HCT116 (cell line): ENCODE measurements at regions not wholly inside any gene's neighbourhood (a gene's known extent, or its start where the extent isn't known, plus 50 kb on each side); places are given as distances from the start of the nearest gene placed in this dataset.

Experiments
- ATAC-seq: fragments of 200-7000 bp; cut with Tn5 transposase; 2 replicates; pipeline ENCODE4 v1.9.1; 2020; ENCODE audit warnings: mild to moderate bottlenecking, moderate library complexity
- BruUV-seq: library from RNA; stranded (reverse); fragments of 400-500 nt; replicated peaks from 2 replicates; lab custom pipeline; 2021; lab: Mats Ljungman, UMichigan
- CTCF ChIA-PET: fragments of 300-600 bp; sonication (Branson Sonifier 250); formaldehyde crosslinking; loops from one replicate; lab custom pipeline; 2021; ENCODE audit warnings: antibody characterized with exemption; lab: Charles Lee
- POLR2A ChIA-PET: fragments of 300-600, 350-600 bp; sonication (Branson Sonifier 250); formaldehyde crosslinking; loops from one replicate; lab custom pipeline; 2021; ENCODE audit warnings: antibody characterized with exemption; lab: Charles Lee
- RAD21 ChIA-PET, 2 experiments: fragments of 300-600 bp; sonication (Branson Sonifier 250); formaldehyde crosslinking; loops; one replicate each; lab custom pipeline; 2023; ENCODE audit warnings: low total read pairs in 2 of 2; ENCODE audit not compliant: uncharacterized antibody in 2 of 2, unreplicated experiment in 2 of 2, low non-redundant PET in 1 of 2; lab: Charles Lee
- DNase-seq: peaks from one replicate; pipeline ENCODE4 v3.0.0-alpha.2; 2010; ENCODE audit warnings: low read depth, low spot score
- H2AFZ ChIP-seq: fragments of 200-600 bp; shearing (Covaris generic), sonication (generic); 2 replicates; pipeline ENCODE4 v1.6.1; 2017; ENCODE audit warnings: low read depth, mixed run types, mixed read lengths, antibody characterized with exemption, low read length; ENCODE audit not compliant: poor library complexity, severe bottlenecking
- H3K27ac ChIP-seq: 2 replicates; pipeline ENCODE4 v1.5.1; 2012; ENCODE audit warnings: low read depth, low read length
- H3K27me3 ChIP-seq: fragments of 200-600 bp; sonication (generic); 2 replicates; pipeline ENCODE4 v1.6.1; 2016; ENCODE audit warnings: mixed run types, low read length, mixed read lengths; ENCODE audit not compliant: insufficient read depth
- H3K36me3 ChIP-seq, 2 experiments: fragments of 200-500 bp in 1 of 2; fragments of 200-600 bp in 1 of 2; sonication (Bioruptor generic) in 1 of 2; sonication (generic) in 1 of 2; 2 replicates each; pipeline versions ENCODE4 v1.5.1 to v1.6.1; 2014 to 2016; ENCODE audit warnings: low read length in 2 of 2, inconsistent platforms in 1 of 2, mixed read lengths in 1 of 2, mixed run types in 1 of 2; ENCODE audit not compliant: insufficient read depth in 2 of 2, control insufficient read depth in 1 of 2
- H3K4me1 ChIP-seq, 2 experiments: fragments of 200-600 bp in 1 of 2; sonication (generic) in 1 of 2; 2 replicates each; pipeline versions ENCODE4 v1.5.1 to v1.6.1; 2012 to 2017; ENCODE audit warnings: low read length in 2 of 2, inconsistent platforms in 1 of 2, mild to moderate bottlenecking in 1 of 2, mixed read lengths in 1 of 2, mixed run types in 1 of 2, moderate library complexity in 1 of 2; ENCODE audit not compliant: insufficient read depth in 2 of 2, control insufficient read depth in 1 of 2
- H3K4me2 ChIP-seq: fragments of 200-600 bp; sonication (generic); 2 replicates; pipeline ENCODE4 v1.6.1; 2017; ENCODE audit warnings: mixed run types, low read length, mixed read lengths
- H3K4me3 ChIP-seq, 2 experiments: fragments of 200-600 bp in 1 of 2; sonication (generic) in 1 of 2; replicated peaks in 1 of 2; 2 replicates each; pipeline ENCODE4 v1.5.1; 2011 to 2016; ENCODE audit warnings: low read length in 2 of 2, control low read depth in 1 of 2, low read depth in 1 of 2, mild to moderate bottlenecking in 1 of 2, mixed read lengths in 1 of 2, mixed run types in 1 of 2
- H3K79me2 ChIP-seq: fragments of 200-600 bp; sonication (generic); 2 replicates; pipeline ENCODE4 v1.6.1; 2017; ENCODE audit warnings: mild to moderate bottlenecking, mixed run types, low read length, moderate library complexity, mixed read lengths; ENCODE audit not compliant: insufficient read depth
- H3K9ac ChIP-seq: fragments of 200-600 bp; sonication (generic); 2 replicates; pipeline ENCODE4 v1.6.1; 2016; ENCODE audit warnings: low read length, mixed read lengths
- H3K9me2 ChIP-seq: fragments of 200-600 bp; sonication (generic), shearing (Covaris generic); 2 replicates; pipeline ENCODE4 v1.6.1; 2017; ENCODE audit warnings: mixed run types, mild to moderate bottlenecking, moderate library complexity; ENCODE audit not compliant: insufficient read depth
- H3K9me3 ChIP-seq, 2 experiments: fragments of 200-500 bp in 1 of 2; fragments of 200-600 bp in 1 of 2; sonication (Bioruptor generic) in 1 of 2; sonication (generic) in 1 of 2; 2 replicates each; pipeline ENCODE4 v1.6.1; 2014 to 2017; ENCODE audit warnings: low read length in 2 of 2, mixed read lengths in 2 of 2, inconsistent platforms in 1 of 2, low read depth in 1 of 2, mild to moderate bottlenecking in 1 of 2, mixed run types in 1 of 2, moderate library complexity in 1 of 2; ENCODE audit not compliant: control insufficient read depth in 1 of 2, insufficient read depth in 1 of 2
- H4K20me1 ChIP-seq: fragments of 200-600 bp; sonication (generic), shearing (Covaris generic); 2 replicates; pipeline ENCODE4 v1.6.1; 2017; ENCODE audit warnings: mixed run types, mild to moderate bottlenecking, moderate library complexity; ENCODE audit not compliant: insufficient read depth
- CBX3 ChIP-seq: IDR thresholded peaks from 2 replicates; pipeline ENCODE4 v1.6.1; 2012; ENCODE audit warnings: low read depth
- CEBPB ChIP-seq: IDR thresholded peaks from 2 replicates; pipeline ENCODE4 v1.6.1; 2012; ENCODE audit warnings: low read depth
- EGR1 ChIP-seq: IDR thresholded peaks from 2 replicates; pipeline ENCODE4 v1.6.1; 2012; ENCODE audit warnings: low read depth
- ELF1 ChIP-seq: IDR thresholded peaks from 2 replicates; pipeline ENCODE4 v1.6.1; 2012; ENCODE audit warnings: low read depth, borderline replicate concordance
- EZH2phosphoT487 ChIP-seq: fragments of 200-600 bp; IDR thresholded peaks from 2 replicates; pipeline ENCODE4 v1.6.1; 2018; ENCODE audit warnings: antibody characterized with exemption, borderline replicate concordance
- JUND ChIP-seq: IDR thresholded peaks from 2 replicates; pipeline ENCODE4 v1.6.1; 2012
- RAD21 ChIP-seq: IDR thresholded peaks from 2 replicates; pipeline ENCODE4 v1.6.1; 2012; ENCODE audit warnings: low read depth, mild to moderate bottlenecking
- SIN3A ChIP-seq: IDR thresholded peaks from 2 replicates; pipeline ENCODE4 v1.6.1; 2012; ENCODE audit warnings: low read depth
- ZBTB33 ChIP-seq: IDR thresholded peaks from 2 replicates; pipeline ENCODE4 v1.6.1; 2011; ENCODE audit warnings: mild to moderate bottlenecking, low read length, moderate library complexity; ENCODE audit not compliant: insufficient replicate concordance; ENCODE audit errors: extremely low read depth
- ZNF274 ChIP-seq: fragments of 200-500 bp; sonication (Bioruptor generic); IDR thresholded peaks from 2 replicates; pipeline ENCODE4 v1.6.1; 2014; ENCODE audit warnings: mild to moderate bottlenecking, low read depth, low read length, inconsistent platforms
- intact Hi-C: fragments of 100-400 bp; cut with micrococcal nuclease; formaldehyde crosslinking; loops from 2 replicates; pipeline ENCODE4 v1.10.0; 2022
- TF ChIP-seq, protein P1 (sequence below): IDR thresholded peaks from 2 replicates; pipeline ENCODE4 v1.6.1; 2012
- TF ChIP-seq, protein P2 (sequence below): IDR thresholded peaks from 2 replicates; pipeline ENCODE4 v1.6.1; 2012

DNA sequence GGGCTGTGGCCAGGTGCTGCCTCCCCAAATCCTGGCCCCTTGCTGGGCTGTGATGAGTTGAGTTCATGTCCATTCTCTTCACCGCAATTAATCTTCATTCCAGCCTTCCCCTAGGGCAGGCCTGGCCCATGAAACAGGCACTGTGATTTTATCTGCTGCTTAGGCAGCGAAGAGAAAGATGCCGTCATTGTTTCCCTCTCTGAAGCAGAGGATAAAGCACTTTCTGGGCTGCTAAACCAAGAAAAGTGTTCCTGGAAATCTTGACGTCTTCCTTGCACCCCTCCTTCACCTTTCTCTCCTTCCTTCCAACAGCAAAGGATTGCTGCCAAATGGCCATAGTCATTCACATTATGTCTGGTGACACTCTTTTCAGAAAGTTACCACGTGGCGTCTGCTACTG, 265.9 kb downstream of the ZEB1 start:
- H3K9ac ChIP-seq: no peak overlapping the region
- POLR2A ChIA-PET: no interaction called here
- RAD21 ChIA-PET: no interaction called here
- TF ChIP-seq RAD21: no peak
- no peak for TF ChIP-seq CEBPB
- no peak for TF ChIP-seq ZBTB33
- TF ChIP-seq ZNF274: no peak
- TF ChIP-seq CBX3: no peak
- TF ChIP-seq ELF1: no peak
- TF ChIP-seq, protein P1, sequence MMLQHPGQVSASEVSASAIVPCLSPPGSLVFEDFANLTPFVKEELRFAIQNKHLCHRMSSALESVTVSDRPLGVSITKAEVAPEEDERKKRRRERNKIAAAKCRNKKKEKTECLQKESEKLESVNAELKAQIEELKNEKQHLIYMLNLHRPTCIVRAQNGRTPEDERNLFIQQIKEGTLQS: no peak
- TF ChIP-seq SIN3A: no peak
- TF ChIP-seq, protein P2, sequence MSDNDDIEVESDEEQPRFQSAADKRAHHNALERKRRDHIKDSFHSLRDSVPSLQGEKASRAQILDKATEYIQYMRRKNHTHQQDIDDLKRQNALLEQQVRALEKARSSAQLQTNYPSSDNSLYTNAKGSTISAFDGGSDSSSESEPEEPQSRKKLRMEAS: no peak
- TF ChIP-seq EGR1: no peak
- no peak for TF ChIP-seq EZH2phosphoT487
- no peak for TF ChIP-seq JUND
- no peak overlapping the region for H3K4me2 ChIP-seq
- H3K9me2 ChIP-seq: no peaks in the 10 kb centered on the region
- H3K4me3 ChIP-seq: no peak overlapping the region
- H3K9me3 ChIP-seq: no peaks in the 10 kb centered on the region
- ATAC-seq (no peak), DNase-seq (no peak)
- CTCF ChIA-PET: interaction anchor here (0.7 to 1.6 kb wide), 3 partner anchors 8 to 252 kb away, joined by 3 read pairs; no protein-coding TSS in a partner anchor
- H3K36me3 ChIP-seq: no peaks in the 10 kb centered on the region
- H4K20me1 ChIP-seq: no peaks in the 10 kb centered on the region
- H3K4me1 ChIP-seq: peaks cover 17 to 32% of the 10 kb centered on the region in 2 experiments
- no peaks in the 10 kb centered on the region for H3K79me2 ChIP-seq
- H3K27me3 ChIP-seq: no peaks in the 10 kb centered on the region
- H3K27ac ChIP-seq: no peak overlapping the region
- intact Hi-C loops: no loop called here
- no peak overlapping the region for H2AFZ ChIP-seq
- BruUV-seq: no TSS peak
